ENCODE measurements at regions not wholly inside any gene's neighbourhood (a gene's known extent, or its start where the extent isn't known, plus 50 kb on each side); places are given as distances from the start of the nearest gene placed in this dataset.

GRCh38 chr2:145538661-145539350 lies 1018.9 kb upstream of the ZEB2 start:
- intact Hi-C loops (cut with micrococcal nuclease), result no loop called here
- H4K20me1 ChIP-seq (ENCODE audit: insufficient read depth), result no peaks in the 10 kb centered on the region
- no peak overlapping the region for H3K27ac ChIP-seq (ENCODE audit: low read depth, low read length)
- ATAC-seq (no peak), DNase-seq (ENCODE audit: low read depth, low spot score) (no peak)
- H3K4me2 ChIP-seq (ENCODE audit: low read length), result no peak overlapping the region
- H3K79me2 ChIP-seq (ENCODE audit: insufficient read depth, low read length), result no peaks in the 10 kb centered on the region
- BruUV-seq (replicated peaks), result no TSS peak
- H3K9me2 ChIP-seq (ENCODE audit: insufficient read depth), result no peaks in the 10 kb centered on the region
- H2AFZ ChIP-seq (ENCODE audit: low read depth, low read length, poor library complexity, severe bottlenecking), result no peak overlapping the region
- H3K36me3 ChIP-seq (ENCODE audit: control insufficient read depth in 1 of 2, insufficient read depth in 2 of 2, low read length in 2 of 2), result no peaks in the 10 kb centered on the region
- no peak overlapping the region for H3K4me3 ChIP-seq (replicated peaks in 1 of 2; ENCODE audit: low read depth in 1 of 2, low read length in 2 of 2)
- TF ChIP-seq REST (IDR thresholded peaks at IDR 0.05; ENCODE audit: low read depth) (no peak), ZNF274 (IDR thresholded peaks at IDR 0.05; ENCODE audit: low read depth, low read length) (no peak), JUND (IDR thresholded peaks at IDR 0.05) (no peak), ATF3 (IDR thresholded peaks at IDR 0.05) (no peak), ZFX (IDR thresholded peaks at IDR 0.05) (no peak), POLR2A (IDR thresholded peaks at IDR 0.05; ENCODE audit: borderline replicate concordance, extremely low read depth, insufficient read depth, insufficient read length) (no peak), TCF7L2 (IDR thresholded peaks at IDR 0.05; ENCODE audit: borderline replicate concordance, extremely low read depth, insufficient read depth, insufficient read length) (no peak)
- no peaks in the 10 kb centered on the region for H3K9me3 ChIP-seq (ENCODE audit: control insufficient read depth in 1 of 2, insufficient read depth in 1 of 2, low read depth in 1 of 2, low read length in 2 of 2)
- CTCF ChIA-PET, result no interaction called here
- no peak overlapping the region for H3K9ac ChIP-seq (ENCODE audit: low read length)
- POLR2A ChIA-PET, result no interaction called here
- RAD21 ChIA-PET (ENCODE audit: low non-redundant PET in 1 of 2, low total read pairs in 2 of 2, uncharacterized antibody in 2 of 2, unreplicated experiment in 2 of 2), result no interaction called here
- no peaks in the 10 kb centered on the region for H3K4me1 ChIP-seq (ENCODE audit: control insufficient read depth in 1 of 2, insufficient read depth in 2 of 2, low read length in 2 of 2)
- H3K27me3 ChIP-seq (ENCODE audit: insufficient read depth, low read length), result no peaks in the 10 kb centered on the region
